Trophoblast cell (in vitro differentiated cells and primary cell): ENCODE measurements at regions not wholly inside any gene's neighbourhood (a gene's known extent, or its start where the extent isn't known, plus 50 kb on each side); places are given as distances from the start of the nearest gene placed in this dataset.

Experiments used
- DNase-seq, 2 donors: peaks; one replicate each; pipeline ENCODE4 v3.0.0-alpha.2; 2016
- H2AFZ ChIP-seq: 2 replicates; pipeline ENCODE4 v1.6.1; 2013; ENCODE audit warnings: low read length, moderate library complexity, mild to moderate bottlenecking; ENCODE audit not compliant: insufficient read depth, poor library complexity
- H2AK5ac ChIP-seq: 2 replicates; pipeline ENCODE4 v1.6.1; 2013; ENCODE audit warnings: mild to moderate bottlenecking, low read length
- H2BK120ac ChIP-seq: 2 replicates; pipeline ENCODE4 v1.6.1; 2013; ENCODE audit warnings: low read length, mild to moderate bottlenecking, moderate library complexity; ENCODE audit not compliant: insufficient read depth, poor library complexity
- H2BK12ac ChIP-seq: 2 replicates; pipeline ENCODE4 v1.6.1; 2013; ENCODE audit warnings: mild to moderate bottlenecking, low read length, moderate library complexity
- H2BK5ac ChIP-seq: 2 replicates; pipeline ENCODE4 v1.6.1; 2013; ENCODE audit warnings: low read length, low read depth, moderate library complexity, mild to moderate bottlenecking; ENCODE audit not compliant: poor library complexity
- H3K14ac ChIP-seq: 2 replicates; pipeline ENCODE4 v1.6.1; 2013; ENCODE audit warnings: mild to moderate bottlenecking, low read length
- H3K18ac ChIP-seq: 2 replicates; pipeline ENCODE4 v1.6.1; 2013; ENCODE audit warnings: mild to moderate bottlenecking, low read length
- H3K23ac ChIP-seq: 2 replicates; pipeline ENCODE4 v1.6.1; 2013; ENCODE audit warnings: low read length
- H3K27ac ChIP-seq: 2 replicates; pipeline ENCODE4 v1.5.1; 2013; ENCODE audit warnings: low read depth, mild to moderate bottlenecking, inconsistent platforms, low read length, moderate library complexity
- H3K27me3 ChIP-seq: 2 replicates; pipeline ENCODE4 v1.6.1; 2013; ENCODE audit warnings: inconsistent platforms, mild to moderate bottlenecking, low read length, moderate library complexity; ENCODE audit not compliant: insufficient read depth
- H3K36me3 ChIP-seq, 2 experiments: 1 replicate in 1 of 2; 2 replicates in 1 of 2; pipeline ENCODE4 v1.6.1; 2013; ENCODE audit warnings: low read length in 2 of 2, mild to moderate bottlenecking in 2 of 2, moderate library complexity in 1 of 2; ENCODE audit not compliant: insufficient read depth in 2 of 2, control insufficient read depth in 1 of 2
- H3K4ac ChIP-seq: 2 replicates; pipeline ENCODE4 v1.6.1; 2013; ENCODE audit warnings: low read depth, mild to moderate bottlenecking, low read length, moderate library complexity
- H3K4me1 ChIP-seq, 2 experiments: 1 replicate in 1 of 2; 2 replicates in 1 of 2; pipeline ENCODE4 v1.6.1; 2013; ENCODE audit warnings: low read length in 2 of 2, mild to moderate bottlenecking in 2 of 2, moderate library complexity in 1 of 2; ENCODE audit not compliant: insufficient read depth in 2 of 2, control insufficient read depth in 1 of 2
- H3K4me2 ChIP-seq: 2 replicates; pipeline ENCODE4 v1.6.1; 2013; ENCODE audit warnings: inconsistent platforms, mild to moderate bottlenecking, low read length, moderate library complexity
- H3K4me3 ChIP-seq: 2 replicates; pipeline ENCODE4 v1.5.1; 2013; ENCODE audit warnings: mild to moderate bottlenecking, low read depth, low read length, inconsistent platforms
- H3K79me1 ChIP-seq: one replicate; pipeline ENCODE4 v1.6.1; 2013; ENCODE audit warnings: low read length
- H3K79me2 ChIP-seq: 2 replicates; pipeline ENCODE4 v1.6.1; 2013; ENCODE audit warnings: low read length, mild to moderate bottlenecking; ENCODE audit not compliant: control insufficient read depth, insufficient read depth, poor library complexity
- H3K9ac ChIP-seq: 2 replicates; pipeline ENCODE4 v1.6.1; 2013; ENCODE audit warnings: mild to moderate bottlenecking, low read length
- H3K9me3 ChIP-seq: 2 replicates; pipeline ENCODE4 v1.6.1; 2013; ENCODE audit warnings: low read depth, mild to moderate bottlenecking, control low read depth, inconsistent platforms, low read length; ENCODE audit not compliant: insufficient read depth
- H4K12ac ChIP-seq: 2 replicates; pipeline ENCODE4 v1.6.1; 2013; ENCODE audit warnings: low read depth, mild to moderate bottlenecking, low read length, moderate library complexity
- H4K8ac ChIP-seq: 2 replicates; pipeline ENCODE4 v1.6.1; 2013; ENCODE audit warnings: low read depth, mild to moderate bottlenecking, low read length, moderate library complexity
- H4K91ac ChIP-seq: one replicate; pipeline ENCODE4 v1.6.1; 2013; ENCODE audit warnings: low read depth, mild to moderate bottlenecking, low read length, moderate library complexity
- WGBS: extraction: QIAGEN DNeasy Blood & Tissue Kit; methylation state at CpG from one replicate; pipeline ENCODE4 v1.1.7; 2013; ENCODE audit warnings: missing lambda C conversion rate; ENCODE audit not compliant: insufficient read length, insufficient coverage; ENCODE audit errors: extremely low coverage; 5-methylcytosine and 5-hydroxymethylcytosine counted together

- no peak overlapping the region for H4K91ac ChIP-seq
- no peaks in the 10 kb centered on the region for H3K36me3 ChIP-seq
- H3K4me3 ChIP-seq, result no peak overlapping the region
- H3K18ac ChIP-seq, result no peak overlapping the region
- H3K14ac ChIP-seq, result no peak overlapping the region
- no peak overlapping the region for H4K8ac ChIP-seq
- no peak overlapping the region for H2BK120ac ChIP-seq
- no peak overlapping the region for H3K4ac ChIP-seq
- H2AK5ac ChIP-seq, result no peak overlapping the region
- DNase-seq, result no peak
- no peak overlapping the region for H3K23ac ChIP-seq
- H4K12ac ChIP-seq, result no peak overlapping the region
- H2BK12ac ChIP-seq, result no peak overlapping the region
- no peak overlapping the region for H2BK5ac ChIP-seq
- no peaks in the 10 kb centered on the region for H3K79me1 ChIP-seq
- H2AFZ ChIP-seq, result no peak overlapping the region
- no peak overlapping the region for H3K9ac ChIP-seq
- H3K27ac ChIP-seq, result no peak overlapping the region
- H3K79me2 ChIP-seq, result no peaks in the 10 kb centered on the region
- no peaks in the 10 kb centered on the region for H3K27me3 ChIP-seq
- H3K9me3 ChIP-seq, result no peaks in the 10 kb centered on the region
- no peaks in the 10 kb centered on the region for H3K4me1 ChIP-seq
- H3K4me2 ChIP-seq, result no peak overlapping the region
Measured at GRCh38 chr6:23600118-23600517, 525.9 kb upstream of the NRSN1 start.

- H2BK12ac ChIP-seq, result no peak overlapping the region
- H4K8ac ChIP-seq, result no peak overlapping the region
- H3K4me3 ChIP-seq, result no peak overlapping the region
- no peak overlapping the region for H2AFZ ChIP-seq
- no peaks in the 10 kb centered on the region for H3K4me1 ChIP-seq
- no peaks in the 10 kb centered on the region for H3K79me1 ChIP-seq
- no peak for DNase-seq
- no peak overlapping the region for H2BK5ac ChIP-seq
- no peak overlapping the region for H4K12ac ChIP-seq
- H3K36me3 ChIP-seq, result no peaks in the 10 kb centered on the region
- no peaks in the 10 kb centered on the region for H3K27me3 ChIP-seq
- WGBS, result no CpG with 5 or more reads among the region's 1 CpG
- H3K79me2 ChIP-seq, result no peaks in the 10 kb centered on the region
- H3K23ac ChIP-seq, result no peak overlapping the region
- H3K4ac ChIP-seq, result no peak overlapping the region
- H3K9ac ChIP-seq, result no peak overlapping the region
- H3K4me2 ChIP-seq, result no peak overlapping the region
- H2BK120ac ChIP-seq, result no peak overlapping the region
- no peaks in the 10 kb centered on the region for H3K9me3 ChIP-seq
- H3K27ac ChIP-seq, result no peak overlapping the region
- H4K91ac ChIP-seq, result no peak overlapping the region
- H3K18ac ChIP-seq, result no peak overlapping the region
- no peak overlapping the region for H3K14ac ChIP-seq
- no peak overlapping the region for H2AK5ac ChIP-seq
Measured at GRCh38 chr6:23601811-23602345, 524.1 kb upstream of the NRSN1 start.

- H4K91ac ChIP-seq, result no peak overlapping the region
- no peaks in the 10 kb centered on the region for H3K27me3 ChIP-seq
- H2BK12ac ChIP-seq, result no peak overlapping the region
- H3K9ac ChIP-seq, result no peak overlapping the region
- no peak overlapping the region for H4K12ac ChIP-seq
- H2AFZ ChIP-seq, result no peak overlapping the region
- no peak overlapping the region for H2AK5ac ChIP-seq
- DNase-seq, result no peak
- no peak overlapping the region for H3K4ac ChIP-seq
- H3K36me3 ChIP-seq, result no peaks in the 10 kb centered on the region
- H3K4me2 ChIP-seq, result no peak overlapping the region
- no peak overlapping the region for H2BK5ac ChIP-seq
- WGBS, result no CpG with 5 or more reads among the region's 5 CpGs
- no peak overlapping the region for H3K18ac ChIP-seq
- no peak overlapping the region for H3K27ac ChIP-seq
- no peaks in the 10 kb centered on the region for H3K4me1 ChIP-seq
- no peaks in the 10 kb centered on the region for H3K79me2 ChIP-seq
- no peak overlapping the region for H3K23ac ChIP-seq
- H3K14ac ChIP-seq, result no peak overlapping the region
- no peaks in the 10 kb centered on the region for H3K79me1 ChIP-seq
- H4K8ac ChIP-seq, result no peak overlapping the region
- H3K9me3 ChIP-seq, result no peaks in the 10 kb centered on the region
- H3K4me3 ChIP-seq, result no peak overlapping the region
- no peak overlapping the region for H2BK120ac ChIP-seq
Measured at GRCh38 chr6:23608931-23609435, 517.0 kb upstream of the NRSN1 start.

GRCh38 chr6:23611776-23612381, 514.1 kb upstream of the NRSN1 start:
- no peak overlapping the region for H3K4ac ChIP-seq
- no peak overlapping the region for H3K4me2 ChIP-seq
- H4K91ac ChIP-seq, result no peak overlapping the region

More at GRCh38 chr6:23611776-23612381, 514.1 kb upstream of the NRSN1 start:
- Histone ChIP-seq H3K23ac (peak overlapping the region; percentile 92), H3K14ac (no peak overlapping the region), H3K9ac (no peak overlapping the region), H2BK120ac (no peak overlapping the region), H3K79me2 (no peaks in the 10 kb centered on the region), H4K12ac (no peak overlapping the region), H2BK12ac (no peak overlapping the region), H3K27me3 (no peaks in the 10 kb centered on the region), H3K79me1 (no peaks in the 10 kb centered on the region), H2AK5ac (no peak overlapping the region), H3K9me3 (no peaks in the 10 kb centered on the region), H3K18ac (no peak overlapping the region), H4K8ac (no peak overlapping the region), H3K36me3 (no peaks in the 10 kb centered on the region), H3K27ac (no peak overlapping the region), H2AFZ (no peak overlapping the region), H3K4me1 (no peaks in the 10 kb centered on the region), H2BK5ac (no peak overlapping the region), H3K4me3 (no peak overlapping the region)
- DNase-seq, result no peak
- no CpG with 5 or more reads among the region's 6 CpGs for WGBS
